ENCODE measurements at regions not wholly inside any gene's neighbourhood (a gene's known extent, or its start where the extent isn't known, plus 50 kb on each side); places are given as distances from the start of the nearest gene placed in this dataset.
A peak's percentile ranks its signal among the peaks of the same experiment; 100 is the strongest.

DNA sequence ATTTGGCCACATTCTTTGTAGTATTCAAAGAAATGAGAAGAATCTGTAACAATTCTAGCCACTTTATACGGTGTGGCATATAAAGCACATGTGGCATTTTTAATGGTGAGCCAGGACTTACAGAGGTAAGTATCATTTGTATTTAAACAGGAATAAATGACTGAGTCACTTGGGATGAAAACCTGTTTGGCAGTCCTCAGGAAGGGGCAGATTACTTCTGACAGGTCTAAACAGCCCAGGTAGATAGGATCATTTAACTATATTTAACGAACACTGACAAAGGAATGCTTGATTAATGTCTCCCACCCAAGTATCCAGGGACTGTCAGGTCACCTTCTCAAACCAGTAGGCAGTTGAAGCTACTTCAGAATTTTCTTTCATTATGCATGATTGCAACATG lies 241.5 kb upstream of the SATB1 start:
- no peak for DNase-seq

DNA sequence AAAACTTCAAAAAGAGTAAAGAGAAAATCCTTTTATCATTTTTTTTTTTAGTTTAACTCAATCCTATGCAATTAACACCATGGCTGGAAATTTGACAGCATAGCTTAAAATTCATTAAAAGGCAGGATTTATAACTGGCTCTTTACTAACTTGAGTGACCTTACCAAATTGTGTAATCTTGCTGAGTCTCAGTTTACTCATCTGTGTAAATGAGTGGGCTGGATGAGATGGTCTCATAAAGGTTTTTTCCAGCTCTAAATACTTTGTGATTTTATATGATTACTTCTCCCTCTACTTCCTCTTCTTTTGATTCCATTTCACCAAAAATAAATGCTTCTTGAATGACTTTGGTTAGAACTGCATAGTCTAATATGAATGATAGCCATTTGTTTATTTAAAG lies 234.9 kb upstream of the SATB1 start:
- DNase-seq, result peak; percentile 7

DNA sequence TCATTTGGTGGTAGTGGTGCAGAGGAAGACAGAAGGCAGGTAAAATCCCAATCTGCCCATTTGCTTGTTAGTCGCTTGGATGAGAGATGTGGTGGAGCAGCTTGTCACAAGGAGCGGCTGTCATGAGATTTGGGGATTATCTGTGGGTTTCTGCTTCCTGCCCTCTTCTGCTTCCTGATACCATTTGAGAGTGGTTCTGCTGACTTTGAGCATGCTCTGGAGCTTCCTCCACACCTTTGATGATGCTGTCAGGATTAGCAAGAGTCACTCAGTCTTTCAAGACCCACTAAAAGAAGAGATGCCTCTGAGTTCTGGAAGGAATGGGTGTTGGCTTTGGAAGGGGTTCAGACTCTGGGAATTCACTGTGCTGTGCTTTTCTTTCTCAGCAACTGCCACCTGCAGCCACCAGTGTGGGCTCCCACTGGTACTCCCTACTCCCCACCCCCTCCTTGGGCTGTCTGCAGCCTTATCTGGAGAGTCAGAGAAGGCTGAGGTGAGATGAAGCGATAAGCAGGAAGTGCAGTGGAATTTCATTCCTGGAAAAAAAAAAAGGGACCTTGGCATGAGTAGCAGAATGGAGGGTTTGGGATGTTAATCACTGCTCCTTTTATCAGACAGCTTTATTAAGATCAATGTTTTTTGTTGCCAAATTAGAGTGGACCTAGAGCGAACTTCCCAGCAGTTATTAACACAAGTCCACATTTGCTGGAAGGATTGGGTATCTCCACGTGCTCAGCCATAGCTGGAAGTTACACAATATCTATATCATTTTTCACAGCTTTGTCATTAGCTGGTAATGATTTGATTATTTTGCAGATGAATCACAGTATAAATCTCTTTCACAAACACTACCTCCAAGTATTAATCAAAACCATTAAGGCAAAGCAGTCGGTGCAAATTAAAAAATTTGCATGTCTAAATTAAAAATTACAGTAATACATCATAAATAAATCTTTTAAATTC lies 233.0 kb upstream of the SATB1 start:
- DNase-seq, result peak; percentile 41

DNA sequence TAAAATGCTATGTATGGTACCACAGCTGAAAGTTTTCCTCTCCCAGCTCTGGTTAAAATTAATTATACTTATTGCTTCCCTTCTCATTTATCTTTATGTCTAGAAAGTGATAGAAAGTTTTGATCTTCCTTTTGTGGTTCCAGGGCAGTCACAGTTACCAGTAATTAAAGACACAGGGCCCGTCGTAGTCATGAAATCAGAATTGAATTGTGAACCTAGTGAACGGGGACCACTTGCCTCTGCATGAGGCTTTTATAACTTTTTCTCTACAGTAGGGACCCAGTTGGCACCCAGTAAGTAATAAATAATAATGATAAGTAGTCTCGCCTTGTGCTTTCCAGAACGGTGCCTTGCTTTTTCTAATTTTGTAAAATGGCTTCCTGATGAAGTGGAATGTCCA lies 231.7 kb upstream of the SATB1 start:
- DNase-seq, result no peak

DNA sequence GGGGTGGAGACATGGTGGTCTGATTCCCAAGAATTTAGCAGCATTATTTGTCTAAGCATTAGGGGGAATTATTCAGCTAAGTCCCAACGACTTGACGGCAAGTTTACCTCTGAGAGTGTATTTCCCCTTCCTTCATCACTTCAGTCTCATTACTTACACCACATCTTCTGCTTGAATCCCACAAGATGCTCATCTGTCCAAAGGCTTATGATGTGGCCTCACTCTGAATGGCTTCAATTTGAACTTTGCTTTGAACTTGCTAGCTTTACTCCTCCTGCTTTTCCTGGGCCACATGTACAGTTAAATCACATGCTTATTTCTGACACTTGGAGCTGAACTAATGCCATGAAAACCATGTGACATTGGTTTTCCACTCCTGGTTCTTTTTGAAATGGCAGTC lies 231.3 kb upstream of the SATB1 start:
- peak; percentile 7 for DNase-seq

DNA sequence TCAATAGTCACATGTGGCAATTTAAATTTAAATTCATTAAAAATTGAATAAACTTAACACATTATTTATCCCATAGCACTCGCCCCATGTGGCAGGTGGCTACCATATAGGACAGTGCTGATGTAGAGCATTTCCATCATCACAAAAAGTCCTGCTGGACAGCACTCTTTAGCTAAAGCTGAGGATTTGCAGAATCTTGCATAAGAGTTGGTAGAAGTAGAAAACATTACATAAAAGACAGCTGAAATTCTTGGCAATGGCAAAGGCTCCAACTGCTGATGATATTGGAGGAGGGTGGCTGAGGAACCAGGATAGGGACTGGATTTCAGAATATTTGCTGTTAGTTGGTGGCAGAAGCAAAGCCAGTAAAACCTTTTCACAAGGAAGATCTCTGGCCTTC lies 230.7 kb upstream of the SATB1 start:
- DNase-seq, result no peak

DNA sequence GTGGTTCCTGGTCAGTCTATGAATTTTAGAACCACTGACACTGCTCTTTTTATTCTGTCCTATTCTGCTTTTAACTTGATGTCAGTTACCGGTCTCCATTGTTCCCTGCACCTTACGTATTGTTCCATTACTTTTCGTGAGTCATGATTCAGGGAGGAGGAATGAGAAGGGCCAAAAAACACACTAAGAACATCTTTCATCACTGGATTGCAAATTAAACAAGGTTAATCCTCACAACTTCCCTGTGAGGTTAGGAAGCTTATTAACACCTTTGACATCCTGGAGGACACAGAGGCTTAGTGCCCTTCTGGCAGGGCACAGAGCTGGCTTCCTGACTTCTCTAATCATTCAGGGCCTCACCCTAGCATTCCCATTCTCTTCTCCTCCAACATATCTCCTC lies 227.6 kb upstream of the SATB1 start:
- DNase-seq, result no peak

DNA sequence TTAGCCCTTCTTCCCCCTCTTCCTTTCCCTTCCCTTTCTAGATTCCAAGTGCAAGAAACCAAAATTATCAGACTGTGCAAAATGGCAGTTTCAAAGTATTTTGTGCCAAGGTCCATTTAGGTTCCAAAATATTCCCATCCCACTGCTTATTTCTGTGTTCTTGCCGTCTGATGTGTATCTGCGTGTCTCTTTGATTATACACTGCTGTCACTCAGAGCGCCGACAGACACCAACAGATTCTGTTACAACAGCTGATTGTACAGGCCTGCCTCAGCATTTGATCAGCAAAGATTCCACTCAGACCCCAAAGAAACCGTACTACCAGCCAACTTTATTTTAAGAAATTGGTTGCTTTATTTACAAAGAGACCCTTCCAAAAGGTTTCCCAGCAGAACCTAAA lies 225.6 kb upstream of the SATB1 start:
- DNase-seq, result no peak

DNA sequence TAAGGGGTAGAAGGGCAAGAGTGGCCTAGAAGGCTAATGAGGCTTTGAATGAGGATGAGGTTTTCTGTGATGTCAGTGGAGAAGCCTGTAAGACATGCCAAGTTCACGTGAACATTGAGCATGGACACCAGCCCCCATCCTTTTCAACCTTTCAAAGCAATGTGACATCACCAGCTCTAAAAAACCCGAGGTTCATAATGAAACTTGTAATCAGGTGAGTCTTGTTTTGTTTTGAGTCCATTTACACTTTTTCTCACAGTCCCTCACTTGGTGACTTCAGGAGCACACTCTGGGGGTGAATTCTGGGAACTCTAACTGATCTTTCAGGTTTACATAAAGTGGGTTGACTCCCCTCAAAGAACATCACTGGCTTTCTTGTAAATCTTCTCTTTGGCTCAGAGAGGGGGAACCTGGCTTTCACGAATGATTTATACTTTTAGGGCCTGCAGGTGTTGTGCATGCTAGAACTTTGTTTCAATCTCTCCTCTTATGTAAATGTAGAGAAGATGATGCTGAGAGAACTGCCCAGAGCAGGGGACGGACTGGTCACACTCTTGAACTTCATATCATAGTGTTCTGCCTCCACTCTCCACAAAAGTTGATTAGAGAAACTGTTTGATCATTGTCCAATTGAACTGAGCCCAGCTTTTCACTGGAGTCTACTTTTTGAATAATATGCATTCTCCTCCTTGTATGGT lies 224.7 kb upstream of the SATB1 start:
- no peak for DNase-seq

DNA sequence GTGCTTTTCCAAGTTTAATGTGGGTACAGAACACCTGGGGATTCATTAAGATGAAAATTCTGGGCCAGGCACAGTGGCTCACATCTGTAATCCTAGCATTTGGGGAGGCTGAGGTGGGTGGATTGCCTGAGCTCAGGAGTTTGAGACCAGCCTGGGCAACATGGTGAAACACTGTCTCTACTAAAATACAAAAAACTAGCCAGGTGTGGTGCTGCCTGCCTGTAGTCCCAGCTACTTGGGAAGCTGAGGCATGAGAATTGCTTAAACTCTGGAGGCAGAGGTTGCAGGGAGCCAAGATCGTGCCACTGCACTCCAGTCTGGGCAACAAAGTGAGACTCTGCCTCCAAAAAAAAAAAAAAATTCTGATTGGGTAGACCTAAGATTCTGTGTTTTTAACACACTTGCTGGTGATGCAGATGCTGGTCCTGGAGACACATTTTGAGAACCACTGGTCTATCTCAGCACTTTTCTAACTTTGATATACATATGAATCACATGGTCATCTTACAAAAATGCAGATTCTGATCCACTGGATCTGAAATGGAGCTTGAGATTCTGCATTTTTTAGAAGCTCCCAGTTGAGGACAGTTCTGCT lies 223.8 kb upstream of the SATB1 start:
- DNase-seq, result no peak

DNA sequence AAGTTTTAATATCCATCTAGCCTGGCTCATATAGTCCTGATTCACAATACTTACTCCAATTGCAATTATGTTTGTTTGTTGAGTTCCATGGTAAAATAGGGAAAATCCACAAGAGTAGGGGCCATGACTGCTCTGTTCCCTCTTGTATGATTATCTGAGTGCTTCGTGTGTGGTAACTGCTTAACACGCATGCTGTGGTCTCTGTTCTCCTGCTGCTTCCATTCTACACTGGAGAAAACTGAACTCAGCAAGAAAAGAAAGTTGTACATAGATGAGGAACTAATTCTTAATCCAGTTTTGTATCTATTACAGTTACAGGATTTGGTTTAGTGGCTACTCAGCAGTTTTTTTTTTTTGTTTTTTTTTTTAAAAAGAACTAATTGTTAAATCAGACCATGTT lies 223.0 kb upstream of the SATB1 start:
- peak; percentile 28 for DNase-seq

DNA sequence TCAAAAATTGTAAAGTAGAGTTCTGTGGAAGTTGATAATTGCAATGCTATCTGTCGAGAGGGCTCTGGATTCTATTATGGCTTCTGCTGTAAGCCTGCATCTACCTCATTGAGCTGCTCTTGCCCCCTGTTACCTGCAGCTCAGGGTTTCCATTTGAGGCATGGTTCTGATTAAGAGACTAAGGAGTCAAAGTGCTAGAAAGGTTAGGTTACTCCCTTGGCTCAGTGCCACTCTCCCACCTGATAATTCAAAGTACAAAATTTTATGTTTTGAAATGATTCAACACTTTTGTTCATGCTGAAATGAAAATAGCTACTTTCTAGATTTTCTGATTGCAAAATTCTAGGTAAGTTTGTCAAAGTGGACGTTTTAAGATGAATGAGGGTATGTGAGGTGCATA lies 220.5 kb upstream of the SATB1 start:
- DNase-seq, result no peak

DNA sequence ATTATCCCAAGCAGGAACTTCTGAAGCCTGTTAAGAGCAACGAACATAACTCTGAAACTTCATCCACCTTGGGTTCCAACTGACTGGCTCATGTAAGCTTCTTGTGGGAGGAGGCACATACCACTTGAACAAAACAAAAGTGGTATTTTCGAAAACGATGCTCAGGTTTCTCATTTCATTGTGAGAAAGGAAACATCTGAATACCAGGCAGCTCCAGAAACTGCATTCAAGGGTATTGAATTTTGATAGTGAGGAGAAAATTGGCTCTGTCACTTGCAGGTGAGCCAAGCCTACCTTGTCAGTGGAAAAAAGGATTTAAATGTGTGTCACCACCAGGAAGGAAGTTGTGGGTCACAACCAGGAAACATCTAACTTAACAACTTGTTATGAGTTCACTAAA lies 218.1 kb upstream of the SATB1 start:
- DNase-seq, result no peak

DNA sequence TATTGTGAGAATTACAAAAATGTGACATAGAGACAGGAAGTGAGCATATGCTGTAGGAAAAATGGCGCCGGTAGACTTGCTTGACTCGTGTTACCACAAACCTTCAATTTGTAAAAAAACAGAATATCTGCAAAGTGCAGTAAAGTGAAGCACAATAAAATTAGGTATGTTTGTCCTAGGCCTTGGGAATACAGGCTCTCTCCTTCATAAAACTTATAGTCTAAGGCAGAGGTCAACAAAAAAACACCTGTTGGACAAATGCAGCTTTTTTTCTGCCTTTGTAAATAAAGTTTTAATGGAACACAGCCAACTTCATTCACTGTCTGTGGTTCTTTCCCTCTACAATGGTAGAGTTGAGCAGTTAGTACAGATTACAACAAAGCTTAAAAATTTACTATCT lies 216.8 kb upstream of the SATB1 start:
- no peak for DNase-seq

DNA sequence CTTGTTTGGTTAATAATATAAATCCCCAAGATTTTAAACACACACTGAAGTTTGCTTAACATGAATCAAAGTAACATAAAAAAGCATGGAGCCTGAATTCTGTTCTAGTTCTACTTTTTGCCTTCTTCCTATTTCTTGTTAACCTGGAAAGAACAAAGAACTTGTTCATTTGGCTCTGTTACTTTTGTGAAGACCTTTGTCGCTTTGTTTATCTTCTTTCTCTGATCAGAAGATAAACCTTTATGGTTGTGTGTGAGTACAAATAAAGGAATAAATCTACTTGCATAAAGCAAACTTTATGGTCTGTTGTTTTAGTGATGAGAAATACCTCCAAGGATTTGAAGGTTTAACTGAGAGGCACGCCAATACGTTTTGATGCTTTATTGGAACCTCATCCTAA lies 210.1 kb upstream of the SATB1 start:
- DNase-seq, result no peak

DNA sequence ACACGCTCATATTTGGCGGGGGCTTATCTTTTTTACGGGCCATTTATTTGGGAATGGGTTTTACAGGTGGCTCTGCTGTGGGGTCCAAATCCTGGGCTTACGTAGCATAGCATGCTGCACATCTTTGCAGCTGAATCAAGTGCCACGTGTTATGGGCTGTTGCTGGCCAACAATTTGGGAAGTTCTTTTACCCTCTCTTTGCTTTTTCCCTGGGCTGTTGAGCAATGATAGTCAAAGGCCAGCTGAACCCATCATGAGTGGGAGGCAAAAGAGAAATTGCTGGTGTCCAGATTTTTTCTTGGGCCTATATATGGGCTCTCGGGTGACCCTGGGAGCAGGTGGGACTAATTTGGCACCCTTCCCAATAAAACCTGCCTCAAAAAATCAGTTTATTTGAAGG lies 209.3 kb upstream of the SATB1 start:
- no peak for DNase-seq

DNA sequence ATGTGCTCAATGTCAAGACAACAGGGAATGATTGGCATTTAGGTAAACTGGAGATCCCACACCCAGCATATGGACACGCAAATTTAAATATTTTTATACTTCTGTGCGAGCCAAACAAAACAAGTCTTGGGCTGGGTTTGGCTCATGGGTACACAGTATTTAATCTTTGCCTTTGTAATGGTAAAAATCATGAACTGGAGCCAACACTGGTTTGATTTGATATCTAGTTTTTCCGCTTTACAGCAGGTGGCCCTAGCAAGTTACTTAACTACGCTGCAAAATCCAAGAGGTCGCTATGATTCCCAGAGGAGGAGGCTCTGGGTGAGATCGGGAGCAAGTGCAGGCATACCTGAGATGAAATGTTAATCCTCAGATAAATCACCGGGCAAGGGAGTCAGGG lies 207.9 kb upstream of the SATB1 start:
- DNase-seq, result no peak

DNA sequence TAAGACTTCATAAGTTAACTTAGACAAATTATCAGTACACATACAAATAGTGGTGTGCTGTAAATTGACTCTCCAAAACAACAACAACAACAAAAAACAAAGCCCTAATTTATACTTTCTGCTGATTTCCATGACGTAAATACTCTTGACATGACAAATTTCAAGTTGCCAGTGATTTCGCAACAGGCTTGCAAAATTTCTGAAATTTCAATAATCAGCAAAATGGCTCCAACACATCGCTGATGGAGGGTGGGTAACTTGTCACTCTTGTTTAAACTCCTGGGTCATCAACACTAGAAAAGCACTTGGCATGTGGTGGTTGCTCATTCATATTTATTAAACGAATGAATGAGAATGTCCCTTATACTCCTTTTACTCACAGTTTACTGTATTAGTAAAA lies 205.2 kb upstream of the SATB1 start:
- no peak for DNase-seq

DNA sequence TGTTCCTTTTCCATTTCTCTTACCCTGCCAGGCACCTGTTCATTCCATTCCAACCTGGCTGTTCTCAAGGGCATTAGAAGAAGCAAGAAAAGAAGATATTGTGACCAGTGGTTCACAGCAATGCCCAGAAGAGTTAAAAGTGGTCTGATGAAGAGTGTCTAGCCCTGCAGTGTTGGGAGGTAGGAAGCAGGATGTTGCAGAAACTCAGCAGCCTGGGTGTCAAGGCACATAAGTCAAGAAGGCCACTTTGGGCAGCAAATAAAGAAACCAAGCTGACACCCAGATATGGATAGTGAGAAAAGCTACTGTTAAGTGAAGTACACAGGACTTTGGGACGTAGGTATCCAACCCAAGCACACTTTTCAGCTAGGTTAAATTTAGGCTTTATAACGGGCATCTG lies 199.9 kb upstream of the SATB1 start:
- no peak for DNase-seq

DNA sequence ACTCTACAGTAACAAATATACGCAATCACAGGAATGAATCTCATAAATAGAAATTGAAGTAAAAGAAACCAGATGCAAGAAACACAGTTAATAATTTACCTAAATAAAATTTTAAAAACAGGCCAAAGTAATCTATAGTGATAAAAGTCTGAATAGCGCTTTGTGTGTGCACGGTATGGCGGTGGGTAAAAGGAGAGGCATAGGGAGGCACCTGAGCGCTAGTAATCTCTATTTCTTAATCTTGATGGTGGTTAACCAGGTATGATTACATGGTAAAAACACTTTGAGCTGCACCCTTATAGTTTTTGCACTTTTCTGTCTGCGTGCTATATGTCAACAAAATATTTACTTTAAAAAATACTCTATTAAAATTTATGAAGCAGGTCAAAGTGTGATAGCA lies 198.1 kb upstream of the SATB1 start:
- no peak for DNase-seq

DNA sequence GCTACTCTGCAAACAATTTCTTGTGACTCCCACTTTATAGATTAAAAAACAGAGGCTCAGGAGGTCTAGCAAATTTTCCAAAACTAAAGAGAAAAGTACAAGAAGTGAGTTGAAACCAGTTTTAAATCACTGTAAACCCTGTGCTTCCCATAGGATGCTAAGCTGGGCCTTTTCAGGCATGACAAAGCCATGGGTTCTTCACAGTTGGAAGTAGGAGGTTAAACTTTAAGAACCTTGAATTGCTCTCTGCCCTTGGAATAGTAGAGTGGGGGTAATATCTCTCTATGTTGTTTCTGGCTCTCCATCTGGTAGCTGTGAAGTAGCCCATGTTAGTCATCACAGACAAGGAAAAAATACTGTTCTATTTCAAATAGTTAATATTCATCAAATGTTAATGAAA lies 193.6 kb upstream of the SATB1 start:
- DNase-seq, result no peak

DNA sequence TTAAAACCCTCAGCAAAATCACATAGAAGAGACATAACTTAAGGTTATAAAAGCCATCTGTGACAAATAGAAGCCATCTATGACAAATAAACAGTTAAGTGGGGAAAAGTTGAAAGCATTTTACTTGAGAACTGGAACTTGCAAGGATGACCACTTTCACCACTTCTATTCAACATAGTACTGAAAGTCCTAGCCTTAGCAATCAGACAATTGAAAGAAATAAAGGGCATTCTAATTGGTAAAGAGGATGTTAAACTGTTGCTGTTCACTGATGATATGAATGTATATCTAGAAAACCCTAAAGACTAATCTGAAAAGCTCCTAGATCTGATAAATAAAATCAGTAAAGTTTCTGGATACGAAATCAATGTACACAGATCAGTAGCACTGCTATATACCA lies 186.9 kb upstream of the SATB1 start:
- no peak for DNase-seq

DNA sequence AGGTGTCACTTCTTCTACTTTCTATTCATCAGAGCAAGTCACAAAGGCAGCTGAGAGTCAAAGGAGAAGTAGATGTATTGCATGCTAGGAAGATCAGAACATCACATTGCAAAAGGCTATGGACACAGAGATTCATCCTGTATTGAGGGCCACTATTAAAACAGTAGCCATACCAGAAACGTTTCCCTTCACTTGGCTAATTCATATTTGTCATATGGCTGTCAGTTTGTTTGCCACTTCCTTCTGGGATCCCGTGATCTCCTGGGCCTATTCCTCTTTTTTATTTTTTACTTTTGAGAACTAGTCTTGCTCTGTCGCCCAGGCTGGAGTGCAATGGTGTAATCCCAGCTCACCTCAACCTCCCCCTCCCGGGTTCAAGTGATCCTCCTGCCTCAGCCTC lies 184.0 kb upstream of the SATB1 start:
- no peak for DNase-seq

DNA sequence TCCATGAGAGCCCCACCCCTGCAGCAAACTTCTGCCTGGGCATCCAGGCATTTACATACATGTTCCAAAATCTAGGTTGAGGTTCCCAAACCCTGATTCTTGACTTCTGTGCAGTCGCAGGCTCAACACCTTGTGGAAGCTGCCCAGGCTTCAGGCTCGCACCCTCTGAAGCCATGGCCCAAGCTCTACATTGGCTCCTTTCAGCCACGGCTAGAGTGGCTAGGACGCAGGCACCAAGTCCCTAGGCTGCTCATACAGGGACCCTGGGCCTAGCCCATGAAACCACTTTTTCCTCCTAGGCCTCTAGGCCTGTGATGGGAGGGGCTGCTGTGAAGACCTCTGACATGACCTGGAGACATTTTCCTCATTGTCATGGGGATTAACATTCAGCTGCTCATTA lies 172.8 kb upstream of the SATB1 start:
- no peak for DNase-seq

All from hematopoietic multipotent progenitor cell treated with erythropoietin and hydrocortisone succinate and interleukin-3 and kit ligand, for 4 days (in vitro differentiated cells).